ENCODE measurements at regions not wholly inside any gene's neighbourhood (a gene's known extent, or its start where the extent isn't known, plus 50 kb on each side); places are given as distances from the start of the nearest gene placed in this dataset.
A peak's percentile ranks its signal among the peaks of the same experiment; 100 is the strongest.

GRCh38 chr20:61157301-61157700, 94.8 kb upstream of the CDH4 start:
- peaks cover 0 to 3% (median 2%) of the 10 kb centered on the region in 5 donors for H3K9me3 Mint-ChIP-seq
- H3K4me1 ChIP-seq (ENCODE audit: insufficient read depth, low read length) = no peaks in the 10 kb centered on the region
- H3K27me3 Mint-ChIP-seq = peaks cover 3 to 4% of the 10 kb centered on the region in 2 donors
- H3K36me3 ChIP-seq (ENCODE audit: insufficient read depth, low read length) = no peaks in the 10 kb centered on the region
- no peak for DNase-seq
- no peak overlapping the region for H3K4me3 ChIP-seq (ENCODE audit: low read length)
- H3K27ac ChIP-seq (ENCODE audit: low read depth, low read length) = no peak overlapping the region
- no peaks in the 10 kb centered on the region for H3K9me3 ChIP-seq (ENCODE audit: low read length)
- CTCF ChIA-PET = no interaction called here
- H3K27ac Mint-ChIP-seq = no peak overlapping the region
- no peaks in the 10 kb centered on the region for H3K36me3 Mint-ChIP-seq
- peaks cover 0 to 2% (median 0%) of the 10 kb centered on the region in 3 donors for H3K4me1 Mint-ChIP-seq
- POLR2A ChIA-PET = interaction anchor here (0.7 kb wide), 1 partner anchor 410 kb away, joined by 3 read pairs; no protein-coding TSS in a partner anchor
- no peak overlapping the region for H3K4me3 Mint-ChIP-seq
- no peaks in the 10 kb centered on the region for H3K27me3 ChIP-seq (ENCODE audit: insufficient read depth, low read length, poor library complexity, severe bottlenecking)

GRCh38 chr20:61159957-61160686, 91.9 kb upstream of the CDH4 start:
- H3K27me3 ChIP-seq (ENCODE audit: insufficient read depth, low read length, poor library complexity, severe bottlenecking) = no peaks in the 10 kb centered on the region
- H3K4me3 Mint-ChIP-seq = no peak overlapping the region
- ChIA-PET POLR2A (no interaction called here), CTCF (no interaction called here)
- no peak overlapping the region for H3K27ac Mint-ChIP-seq
- H3K4me1 ChIP-seq (ENCODE audit: insufficient read depth, low read length) = no peaks in the 10 kb centered on the region
- H3K36me3 ChIP-seq (ENCODE audit: insufficient read depth, low read length) = no peaks in the 10 kb centered on the region
- no peak overlapping the region for H3K27ac ChIP-seq (ENCODE audit: low read depth, low read length)
- H3K27me3 Mint-ChIP-seq = no peaks in the 10 kb centered on the region
- no peaks in the 10 kb centered on the region for H3K9me3 ChIP-seq (ENCODE audit: low read length)
- no peaks in the 10 kb centered on the region for H3K36me3 Mint-ChIP-seq
- no peak overlapping the region for H3K4me3 ChIP-seq (ENCODE audit: low read length)
- H3K9me3 Mint-ChIP-seq = peaks cover 0 to 5% (median 2%) of the 10 kb centered on the region in 5 donors
- H3K4me1 Mint-ChIP-seq = peaks cover 0 to 2% (median 0%) of the 10 kb centered on the region in 3 donors
- DNase-seq = no peak

- Mint-ChIP-seq H3K9me3 (peaks cover 0 to 5% (median 1%) of the 10 kb centered on the region in 5 donors), H3K4me3 (peak overlapping the region in 1 of 7 donors; percentile 21), H3K27ac (peak overlapping the region in 1 of 8 donors; percentile 43), H3K4me1 (peaks cover 0 to 2% (median 0%) of the 10 kb centered on the region in 3 donors), H3K36me3 (no peaks in the 10 kb centered on the region), H3K27me3 (no peaks in the 10 kb centered on the region)
- no peak overlapping the region for H3K27ac ChIP-seq (ENCODE audit: low read depth, low read length)
- no peaks in the 10 kb centered on the region for H3K27me3 ChIP-seq (ENCODE audit: insufficient read depth, low read length, poor library complexity, severe bottlenecking)
- no peaks in the 10 kb centered on the region for H3K9me3 ChIP-seq (ENCODE audit: low read length)
- no peaks in the 10 kb centered on the region for H3K36me3 ChIP-seq (ENCODE audit: insufficient read depth, low read length)
- ChIA-PET POLR2A (no interaction called here), CTCF (no interaction called here)
- H3K4me3 ChIP-seq (ENCODE audit: low read length) = no peak overlapping the region
- H3K4me1 ChIP-seq (ENCODE audit: insufficient read depth, low read length) = no peaks in the 10 kb centered on the region
- no peak for DNase-seq
Observed at GRCh38 chr20:61161726-61162390, 90.2 kb upstream of the CDH4 start.

- Mint-ChIP-seq H3K4me3 (peak overlapping the region in 2 of 7 donors; percentile 36 to 38), H3K4me1 (peaks cover 0 to 2% (median 0%) of the 10 kb centered on the region in 3 donors)
- CTCF ChIA-PET = no interaction called here
Observed at GRCh38 chr20:61162451-61162850, 89.6 kb upstream of the CDH4 start.

GRCh38 chr20:61163031-61163430, 89.0 kb upstream of the CDH4 start:
- Mint-ChIP-seq H3K36me3 (no peaks in the 10 kb centered on the region), H3K4me1 (peaks cover 0 to 2% (median 0%) of the 10 kb centered on the region in 3 donors), H3K9me3 (peaks cover 0 to 5% (median 0%) of the 10 kb centered on the region in 5 donors), H3K4me3 (peak overlapping the region in 1 of 7 donors; percentile 38), H3K27me3 (no peaks in the 10 kb centered on the region), H3K27ac (no peak overlapping the region)
- no peaks in the 10 kb centered on the region for H3K4me1 ChIP-seq (ENCODE audit: insufficient read depth, low read length)
- peak in 1 of 5 donors; percentile 4 for DNase-seq
- no peaks in the 10 kb centered on the region for H3K27me3 ChIP-seq (ENCODE audit: insufficient read depth, low read length, poor library complexity, severe bottlenecking)
- H3K9me3 ChIP-seq (ENCODE audit: low read length) = no peaks in the 10 kb centered on the region
- ChIA-PET POLR2A (no interaction called here), CTCF (no interaction called here)
- no peaks in the 10 kb centered on the region for H3K36me3 ChIP-seq (ENCODE audit: insufficient read depth, low read length)
- H3K4me3 ChIP-seq (ENCODE audit: low read length) = no peak overlapping the region
- no peak overlapping the region for H3K27ac ChIP-seq (ENCODE audit: low read depth, low read length)

More at GRCh38 chr20:61162451-61162850, 89.6 kb upstream of the CDH4 start:
- Mint-ChIP-seq H3K27ac (no peak overlapping the region), H3K9me3 (peaks cover 0 to 5% (median 1%) of the 10 kb centered on the region in 5 donors), H3K27me3 (no peaks in the 10 kb centered on the region), H3K36me3 (no peaks in the 10 kb centered on the region)
- no peaks in the 10 kb centered on the region for H3K9me3 ChIP-seq (ENCODE audit: low read length)
- H3K27ac ChIP-seq (ENCODE audit: low read depth, low read length) = no peak overlapping the region
- H3K27me3 ChIP-seq (ENCODE audit: insufficient read depth, low read length, poor library complexity, severe bottlenecking) = no peaks in the 10 kb centered on the region
- no peak overlapping the region for H3K4me3 ChIP-seq (ENCODE audit: low read length)
- POLR2A ChIA-PET = no interaction called here
- no peak for DNase-seq
- H3K36me3 ChIP-seq (ENCODE audit: insufficient read depth, low read length) = no peaks in the 10 kb centered on the region
- no peaks in the 10 kb centered on the region for H3K4me1 ChIP-seq (ENCODE audit: insufficient read depth, low read length)

- no peaks in the 10 kb centered on the region for H3K9me3 ChIP-seq (ENCODE audit: low read length)
- H3K27ac ChIP-seq (ENCODE audit: low read depth, low read length) = no peak overlapping the region
- ChIA-PET POLR2A (no interaction called here), CTCF (no interaction called here)
- H3K4me1 ChIP-seq (ENCODE audit: insufficient read depth, low read length) = no peaks in the 10 kb centered on the region
- peaks cover 0 to 2% (median 0%) of the 10 kb centered on the region in 3 donors for H3K4me1 Mint-ChIP-seq
- no peaks in the 10 kb centered on the region for H3K36me3 Mint-ChIP-seq
- H3K27me3 ChIP-seq (ENCODE audit: insufficient read depth, low read length, poor library complexity, severe bottlenecking) = no peaks in the 10 kb centered on the region
- no peak overlapping the region for H3K27ac Mint-ChIP-seq
- no peak overlapping the region for H3K4me3 Mint-ChIP-seq
- peaks cover 0 to 9% (median 0%) of the 10 kb centered on the region in 5 donors for H3K9me3 Mint-ChIP-seq
- no peaks in the 10 kb centered on the region for H3K36me3 ChIP-seq (ENCODE audit: insufficient read depth, low read length)
- H3K4me3 ChIP-seq (ENCODE audit: low read length) = no peak overlapping the region
- DNase-seq = no peak
- peaks cover 0 to 3% of the 10 kb centered on the region in 2 donors for H3K27me3 Mint-ChIP-seq
Observed at GRCh38 chr20:61166324-61166723, 85.7 kb upstream of the CDH4 start.

GRCh38 chr20:61168605-61169004, 83.5 kb upstream of the CDH4 start:
- H3K9me3 ChIP-seq (ENCODE audit: low read length) = no peaks in the 10 kb centered on the region
- H3K27me3 Mint-ChIP-seq = peaks cover 0 to 3% of the 10 kb centered on the region in 2 donors
- ChIA-PET POLR2A (no interaction called here), CTCF (no interaction called here)
- H3K27ac ChIP-seq (ENCODE audit: low read depth, low read length) = no peak overlapping the region
- peaks cover 0 to 8% (median 0%) of the 10 kb centered on the region in 5 donors for H3K9me3 Mint-ChIP-seq
- H3K36me3 Mint-ChIP-seq = no peaks in the 10 kb centered on the region
- H3K4me1 ChIP-seq (ENCODE audit: insufficient read depth, low read length) = no peaks in the 10 kb centered on the region
- H3K36me3 ChIP-seq (ENCODE audit: insufficient read depth, low read length) = no peaks in the 10 kb centered on the region
- H3K27me3 ChIP-seq (ENCODE audit: insufficient read depth, low read length, poor library complexity, severe bottlenecking) = no peaks in the 10 kb centered on the region
- DNase-seq = no peak
- no peak overlapping the region for H3K27ac Mint-ChIP-seq
- H3K4me1 Mint-ChIP-seq = no peaks in the 10 kb centered on the region
- no peak overlapping the region for H3K4me3 ChIP-seq (ENCODE audit: low read length)
- no peak overlapping the region for H3K4me3 Mint-ChIP-seq

GRCh38 chr20:61169874-61170273, 82.2 kb upstream of the CDH4 start:
- H3K27me3 ChIP-seq (ENCODE audit: insufficient read depth, low read length, poor library complexity, severe bottlenecking) = no peaks in the 10 kb centered on the region
- H3K27ac ChIP-seq (ENCODE audit: low read depth, low read length) = no peak overlapping the region
- ChIA-PET CTCF (no interaction called here), POLR2A (no interaction called here)
- Mint-ChIP-seq H3K4me3 (no peak overlapping the region), H3K4me1 (no peaks in the 10 kb centered on the region), H3K36me3 (no peaks in the 10 kb centered on the region), H3K9me3 (peaks cover 0 to 8% (median 0%) of the 10 kb centered on the region in 5 donors), H3K27ac (no peak overlapping the region), H3K27me3 (peaks cover 0 to 3% of the 10 kb centered on the region in 2 donors)
- H3K4me3 ChIP-seq (ENCODE audit: low read length) = no peak overlapping the region
- no peaks in the 10 kb centered on the region for H3K36me3 ChIP-seq (ENCODE audit: insufficient read depth, low read length)
- no peaks in the 10 kb centered on the region for H3K4me1 ChIP-seq (ENCODE audit: insufficient read depth, low read length)
- H3K9me3 ChIP-seq (ENCODE audit: low read length) = no peaks in the 10 kb centered on the region
- no peak for DNase-seq
